Choroid plexus epithelial cell (primary cell): ENCODE measurements at regions not wholly inside any gene's neighbourhood (a gene's known extent, or its start where the extent isn't known, plus 50 kb on each side); places are given as distances from the start of the nearest gene placed in this dataset.

ENCODE experiments used
- DNase-seq: peaks from one replicate; pipeline ENCODE4 v3.0.0-alpha.2; 2010; ENCODE audit warnings: low read depth
- H3K4me3 ChIP-seq: 2 replicates; pipeline ENCODE4 v1.5.1; 2011; ENCODE audit warnings: low read depth, mild to moderate bottlenecking, control low read depth, low read length, moderate library complexity
- CTCF ChIP-seq: conservative IDR thresholded peaks from 2 replicates; pipeline ENCODE4 v1.5.1; 2011; ENCODE audit warnings: low read depth, mild to moderate bottlenecking, control low read depth, inconsistent platforms, low read length, moderate library complexity

GRCh38 chr4:111924696-111925095 is 220.6 kb upstream of the FAM241A start:
- no peak for DNase-seq

GRCh38 chr4:111930659-111931058 is 214.6 kb upstream of the FAM241A start:
- H3K4me3 ChIP-seq = no peak overlapping the region
- TF ChIP-seq CTCF = no peak
- no peak for DNase-seq

More at GRCh38 chr4:111924696-111925095, 220.6 kb upstream of the FAM241A start:
- H3K4me3 ChIP-seq = no peak overlapping the region
- TF ChIP-seq CTCF = no peak

GRCh38 chr4:111933703-111934102 is 211.6 kb upstream of the FAM241A start:
- TF ChIP-seq CTCF = no peak

GRCh38 chr4:111934314-111934713 is 210.9 kb upstream of the FAM241A start:
- DNase-seq = no peak
- TF ChIP-seq CTCF = no peak
- no peak overlapping the region for H3K4me3 ChIP-seq

More at GRCh38 chr4:111933703-111934102, 211.6 kb upstream of the FAM241A start:
- DNase-seq = no peak
- H3K4me3 ChIP-seq = no peak overlapping the region

GRCh38 chr4:111937368-111937767 is 207.9 kb upstream of the FAM241A start:
- TF ChIP-seq CTCF = peak; percentile 41
- H3K4me3 ChIP-seq = no peak overlapping the region
- DNase-seq = peak; percentile 57

- no peak overlapping the region for H3K4me3 ChIP-seq
- no peak for DNase-seq
- TF ChIP-seq CTCF = no peak
Observed at GRCh38 chr4:111941957-111942356, 203.3 kb upstream of the FAM241A start.

GRCh38 chr4:111943796-111944203 is 201.5 kb upstream of the FAM241A start:
- peak; percentile 63 for TF ChIP-seq CTCF
- DNase-seq = peak; percentile 44
- no peak overlapping the region for H3K4me3 ChIP-seq
